GM19463 (cell line): ENCODE measurements at regions not wholly inside any gene's neighbourhood (a gene's known extent, or its start where the extent isn't known, plus 50 kb on each side); places are given as distances from the start of the nearest gene placed in this dataset.
"Not testable (repeated sequence)": the region's sequence is repeated elsewhere in the genome, so short reads cannot be mapped to it uniquely, and the experiment has no call there.

Source experiments
- ATAC-seq: cut with Tn5 transposase; IDR thresholded peaks from one replicate; pipeline ENCODE4 v1.9.1; 2021; ENCODE audit warnings: mild to moderate bottlenecking, moderate library complexity; ENCODE audit not compliant: unreplicated experiment

DNA sequence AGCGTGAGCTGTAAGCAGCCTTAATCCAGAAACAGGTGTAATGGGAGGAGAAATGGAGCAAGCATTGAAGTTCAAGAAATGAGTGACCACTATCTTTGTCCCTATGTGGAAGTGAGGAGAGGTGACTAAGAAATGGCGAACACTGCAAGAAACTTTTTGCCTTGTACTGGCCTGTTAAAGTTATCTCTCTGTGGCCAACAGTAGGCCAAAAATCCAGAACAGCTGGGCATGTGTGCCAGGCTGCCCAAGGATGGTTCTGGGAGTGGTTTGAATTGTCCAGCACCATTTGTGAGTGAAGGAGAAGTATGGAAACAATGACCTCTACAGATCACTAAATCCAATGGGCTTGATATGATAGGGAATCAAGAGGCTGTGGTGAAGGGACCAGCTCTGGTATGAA lies 83.3 kb upstream of the FRMD6 start:
- ATAC-seq: no peak

DNA sequence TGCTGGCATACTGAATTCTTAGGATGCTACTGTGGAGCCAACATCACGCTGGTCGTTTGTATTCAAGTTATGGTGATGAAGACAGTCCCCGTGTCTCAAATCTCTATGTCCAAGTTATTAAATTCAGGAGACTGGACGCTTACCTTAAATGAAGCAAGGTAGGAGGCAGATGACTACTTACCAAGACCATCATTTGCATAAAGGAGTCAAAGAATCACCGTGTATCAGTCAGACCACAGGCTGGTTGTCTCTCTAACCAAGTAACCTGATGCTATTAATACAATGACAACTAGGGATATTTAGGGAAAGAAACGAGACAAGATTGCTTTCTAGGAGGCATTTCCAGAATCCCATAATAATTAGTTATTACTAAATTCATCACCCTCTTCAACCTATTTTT lies 78.1 kb upstream of the FRMD6 start:
- ATAC-seq: no peak

DNA sequence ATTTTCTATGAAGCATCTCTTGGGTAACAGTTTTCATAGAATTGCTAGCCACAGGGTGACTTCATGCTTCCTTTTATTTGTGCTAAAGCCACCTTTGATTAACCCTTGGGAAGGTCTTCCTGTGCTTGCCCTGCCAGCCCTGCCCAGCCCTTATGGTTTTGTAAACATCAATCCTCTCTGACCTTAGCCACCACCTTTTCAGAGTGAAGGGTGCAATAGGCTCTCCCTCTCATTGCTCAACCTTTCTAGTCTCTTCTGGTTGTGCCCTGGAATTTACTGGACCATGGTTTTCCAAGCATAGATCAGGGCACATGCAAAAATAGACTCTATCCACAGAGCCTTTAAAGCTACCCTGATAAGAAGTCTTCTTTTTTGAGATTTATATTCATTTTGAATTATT lies 77.7 kb upstream of the FRMD6 start:
- no peak for ATAC-seq

DNA sequence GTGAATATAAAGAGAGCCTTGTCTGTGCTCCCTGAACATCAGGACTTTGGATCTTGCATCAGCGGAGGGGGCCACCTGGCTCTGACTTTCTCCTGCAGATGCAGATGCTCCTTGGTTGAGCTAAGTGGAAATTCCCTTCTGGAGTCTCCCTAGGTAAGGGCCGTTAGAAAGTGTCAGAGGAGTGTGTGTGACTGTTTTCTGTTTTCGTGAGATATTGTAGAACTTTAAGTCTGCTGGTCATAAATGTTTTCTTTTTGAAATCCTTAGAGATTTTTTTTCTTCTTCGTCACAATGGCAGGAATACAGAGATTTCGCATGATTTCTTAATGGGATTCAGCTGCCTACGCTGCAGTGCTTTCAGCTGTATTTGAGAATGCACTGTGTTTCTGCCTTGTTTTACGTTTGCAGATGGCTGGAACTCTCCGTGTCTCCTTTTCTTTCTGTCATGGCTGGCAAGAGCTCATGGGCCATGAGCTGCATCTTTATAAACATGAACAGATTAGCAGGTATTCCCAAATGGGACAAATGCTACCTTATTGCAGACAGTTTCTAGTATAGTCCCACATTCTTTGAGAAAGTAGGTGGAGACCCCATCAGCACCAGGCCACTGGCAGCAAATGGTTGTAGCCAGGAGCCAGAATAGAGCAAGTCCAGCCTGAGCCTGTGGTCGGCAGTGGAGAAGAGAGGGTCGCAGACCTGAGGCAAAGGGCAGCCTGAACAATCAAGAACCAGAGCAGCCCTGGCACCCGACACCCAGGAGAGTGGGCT lies 76.2 kb upstream of the FRMD6 start:
- no peak for ATAC-seq

DNA sequence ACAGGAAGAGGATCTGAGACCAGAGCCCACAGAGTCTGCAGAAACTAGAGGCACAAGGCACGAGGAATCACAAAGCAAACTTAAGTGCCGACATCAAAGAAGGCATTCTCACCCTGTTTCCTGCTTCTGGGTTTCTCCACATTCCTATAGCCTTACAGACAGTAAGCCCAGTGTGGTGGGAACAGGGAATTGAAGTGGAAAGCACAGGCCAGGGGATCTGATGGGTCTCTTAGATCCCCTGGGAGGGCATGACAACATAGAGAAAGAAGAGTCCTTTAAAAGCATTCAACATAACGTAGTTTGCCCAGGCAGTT lies 75.6 kb upstream of the FRMD6 start:
- no peak for ATAC-seq

DNA sequence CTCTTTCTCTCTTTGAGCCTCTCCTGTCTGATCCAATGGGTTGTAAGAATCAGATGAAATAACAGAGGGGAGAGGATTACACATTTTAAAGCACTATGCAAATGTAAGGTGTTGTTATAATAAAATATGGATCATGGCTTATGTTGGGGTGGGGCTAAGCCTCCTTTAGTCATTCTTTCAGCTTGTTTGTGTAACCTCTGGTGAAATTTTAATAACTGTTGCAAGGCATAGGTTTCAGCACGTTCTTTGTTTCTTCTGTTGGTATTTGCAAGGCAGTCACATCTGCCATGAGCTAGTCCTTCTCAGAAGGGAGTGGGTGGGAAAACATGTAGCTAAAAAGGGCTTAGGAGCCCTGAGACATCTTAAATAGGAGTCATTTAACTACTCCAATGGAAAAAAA lies 74.8 kb upstream of the FRMD6 start:
- no peak for ATAC-seq

DNA sequence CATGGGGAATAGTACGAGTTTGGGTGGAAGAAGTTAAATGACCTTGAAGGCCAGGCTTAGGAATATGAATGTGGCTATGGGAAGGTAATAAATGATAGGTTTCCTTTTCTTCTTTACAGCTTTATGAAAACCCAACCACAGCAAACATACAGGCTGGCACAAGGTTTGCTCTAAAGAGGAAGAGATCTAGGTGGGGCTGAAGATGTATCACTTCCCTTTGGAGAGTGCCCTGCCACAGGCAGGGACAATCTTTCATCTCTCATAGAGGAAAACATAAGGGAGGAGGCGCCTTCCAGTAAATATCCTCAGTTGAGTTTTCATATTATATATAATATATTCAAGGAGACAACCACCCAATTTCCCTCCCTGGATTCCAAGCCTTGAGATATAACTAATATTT lies 72.9 kb upstream of the FRMD6 start:
- ATAC-seq: no peak

DNA sequence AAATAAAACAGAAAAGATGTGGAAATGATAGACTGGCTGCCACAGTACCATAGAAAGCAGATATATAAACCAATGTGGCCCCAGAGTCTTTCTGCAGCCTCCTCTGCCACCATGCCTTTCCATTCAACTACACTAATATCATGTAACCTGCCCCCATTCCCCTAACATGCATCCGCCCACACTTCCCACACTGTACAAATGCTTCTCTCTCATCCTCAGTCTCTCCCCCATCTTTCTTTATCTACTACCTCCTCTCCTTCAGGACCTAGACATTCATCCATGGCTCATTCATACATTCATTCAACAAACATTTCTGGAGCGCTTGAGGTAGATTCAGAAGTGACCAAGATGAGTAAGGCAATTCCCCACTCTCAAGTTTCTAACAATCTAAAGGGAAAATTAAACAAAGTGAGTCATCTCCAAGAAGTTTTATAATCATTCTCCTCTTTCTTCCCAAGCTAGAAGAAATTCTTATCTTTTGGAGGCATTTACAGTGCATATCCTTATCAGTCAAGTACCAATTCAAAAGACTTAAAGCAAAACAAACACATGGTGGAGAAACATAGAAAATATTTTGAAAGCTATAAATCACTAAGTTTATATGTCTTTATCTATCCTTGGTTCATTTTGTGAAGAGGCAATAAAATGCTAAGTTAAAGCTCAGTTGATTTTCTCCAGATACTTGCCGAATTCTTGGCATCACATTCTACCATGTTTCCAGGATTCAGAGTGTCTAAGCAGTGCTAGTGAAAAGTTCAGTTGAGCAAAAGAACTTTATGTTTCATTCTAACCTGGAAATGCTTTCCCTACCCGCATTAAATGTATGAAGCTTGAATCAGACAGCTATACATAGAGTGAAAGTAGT lies 70.5 kb upstream of the FRMD6 start:
- no peak for ATAC-seq

DNA sequence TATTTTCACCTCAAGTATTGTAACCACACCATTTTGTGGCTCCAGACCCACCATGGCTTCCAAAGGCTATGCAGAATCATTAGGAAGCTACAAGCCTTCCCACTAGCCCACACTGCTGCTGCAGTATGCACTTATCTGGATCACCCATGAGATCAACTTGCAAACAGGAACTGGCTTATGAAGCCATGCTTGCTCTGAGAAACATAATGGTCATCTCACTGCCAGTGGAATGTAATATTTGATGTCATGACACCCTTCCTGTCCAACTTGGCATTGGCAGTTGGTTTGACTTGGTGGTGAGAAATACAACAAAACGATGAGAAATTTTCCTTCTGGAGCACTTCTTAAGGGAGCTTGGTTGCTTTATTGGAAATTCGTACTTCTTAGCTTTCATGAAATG lies 69.3 kb upstream of the FRMD6 start:
- ATAC-seq: no peak

DNA sequence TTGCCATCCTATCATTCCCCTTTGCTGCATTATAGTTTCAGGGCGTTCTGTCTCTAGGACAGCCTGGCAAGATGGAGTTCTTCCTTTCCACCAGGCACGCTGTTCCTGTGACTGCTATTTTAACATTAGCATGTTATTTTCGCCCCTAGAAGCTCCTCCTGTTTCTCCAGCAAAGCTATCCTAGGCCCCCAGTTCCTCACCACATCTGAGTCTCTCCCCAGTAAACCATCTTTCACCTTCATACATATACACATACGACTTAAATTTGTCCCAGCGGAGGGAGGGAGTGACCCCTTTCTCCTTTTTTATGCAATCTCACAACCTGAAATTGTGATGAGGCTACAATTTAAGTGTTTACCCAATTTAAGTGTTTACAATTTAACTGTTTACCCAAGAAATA lies 66.7 kb upstream of the FRMD6 start:
- ATAC-seq: no peak

DNA sequence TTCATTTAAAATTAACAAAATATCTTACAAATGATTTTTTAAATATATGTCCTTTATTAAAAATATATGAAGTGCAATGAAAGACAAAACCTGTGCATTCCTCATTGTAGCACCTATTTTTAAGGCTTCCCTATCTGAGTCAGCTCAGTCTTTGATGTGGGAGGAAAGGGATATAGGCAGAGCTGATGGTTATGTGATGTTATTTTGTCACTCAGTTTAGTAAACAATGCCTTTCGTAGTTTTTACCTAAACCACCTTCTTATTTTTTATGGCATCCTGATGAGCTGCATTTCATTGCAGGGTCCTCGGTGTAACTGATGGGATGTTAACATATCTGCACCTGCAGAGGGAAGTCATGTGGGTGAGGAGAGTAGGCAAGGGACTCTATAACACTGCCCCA lies 58.9 kb upstream of the FRMD6 start:
- no peak for ATAC-seq

DNA sequence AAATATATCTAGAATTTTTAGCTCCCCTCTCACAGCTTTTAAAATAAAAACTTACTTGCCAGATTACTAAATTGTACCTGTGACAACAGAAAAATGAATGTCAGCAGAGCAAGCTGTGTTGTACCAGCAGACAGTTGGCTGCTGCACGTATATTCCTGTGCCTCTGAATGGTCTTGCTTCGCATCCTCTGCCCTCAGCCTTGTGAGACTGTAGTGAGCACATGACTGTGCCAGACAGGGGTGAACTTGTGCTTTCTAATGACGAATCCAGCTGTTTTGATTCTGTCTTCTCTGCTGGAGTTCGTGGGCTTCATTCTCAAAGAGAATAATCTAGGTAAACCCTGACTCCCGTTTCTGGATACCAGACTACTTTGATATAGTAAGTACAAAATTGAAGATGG lies 58.3 kb upstream of the FRMD6 start:
- ATAC-seq: no peak

DNA sequence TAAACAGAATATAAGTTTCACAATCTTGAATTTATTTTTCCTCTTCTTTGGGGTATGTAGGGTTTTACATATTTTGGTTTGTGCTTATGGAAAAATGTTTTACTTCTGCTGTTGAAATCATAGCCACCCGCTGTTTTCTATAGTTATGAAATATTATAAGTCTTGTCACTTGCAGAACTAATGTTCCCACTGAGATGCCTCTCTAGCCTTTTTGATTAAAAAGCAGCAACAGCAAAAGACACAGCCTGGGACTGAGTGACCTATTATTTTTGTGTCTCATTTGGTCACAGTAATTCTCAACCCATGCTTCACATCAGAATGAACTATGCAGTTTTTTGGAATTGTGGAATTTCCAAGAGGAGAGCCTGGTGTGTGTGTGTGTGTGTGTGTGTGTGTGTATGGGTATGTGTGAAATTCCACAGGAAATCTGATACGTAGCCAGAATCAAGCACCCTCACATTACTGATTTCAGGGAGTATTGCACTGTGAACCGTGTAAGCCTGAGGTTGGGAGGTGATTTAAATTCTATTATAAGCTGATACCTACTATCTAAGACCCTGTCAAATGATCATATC lies 55.7 kb upstream of the FRMD6 start:
- ATAC-seq: no peak

DNA sequence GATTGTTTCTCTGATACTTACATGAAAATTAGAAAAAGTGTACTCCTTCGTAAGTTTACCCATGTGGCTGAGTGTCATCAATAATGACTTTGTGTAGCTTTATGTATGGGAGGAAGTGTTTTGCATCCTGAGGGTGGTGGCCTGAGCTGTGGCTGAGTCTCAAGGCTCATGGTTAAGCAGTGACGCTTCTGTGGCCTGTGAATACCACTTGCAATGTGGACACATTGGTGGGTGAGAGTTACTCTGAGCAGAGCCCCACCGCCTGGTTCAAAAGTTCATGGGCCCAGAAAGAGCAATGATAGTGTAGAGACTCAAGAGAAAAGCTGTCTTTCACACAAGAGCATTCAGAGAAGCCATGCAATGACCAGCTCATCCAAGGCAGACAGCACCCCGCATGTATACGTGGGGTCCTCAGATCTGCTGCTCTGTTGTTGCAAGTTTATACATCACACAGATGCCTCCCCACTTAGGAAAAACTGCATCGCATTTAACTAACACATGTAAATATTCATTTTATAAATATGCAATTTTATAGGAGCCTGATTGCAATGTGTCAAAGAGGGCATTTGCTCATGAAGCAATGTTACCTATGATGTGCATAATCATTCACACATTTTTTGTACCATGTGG lies 55.1 kb upstream of the FRMD6 start:
- no peak for ATAC-seq

DNA sequence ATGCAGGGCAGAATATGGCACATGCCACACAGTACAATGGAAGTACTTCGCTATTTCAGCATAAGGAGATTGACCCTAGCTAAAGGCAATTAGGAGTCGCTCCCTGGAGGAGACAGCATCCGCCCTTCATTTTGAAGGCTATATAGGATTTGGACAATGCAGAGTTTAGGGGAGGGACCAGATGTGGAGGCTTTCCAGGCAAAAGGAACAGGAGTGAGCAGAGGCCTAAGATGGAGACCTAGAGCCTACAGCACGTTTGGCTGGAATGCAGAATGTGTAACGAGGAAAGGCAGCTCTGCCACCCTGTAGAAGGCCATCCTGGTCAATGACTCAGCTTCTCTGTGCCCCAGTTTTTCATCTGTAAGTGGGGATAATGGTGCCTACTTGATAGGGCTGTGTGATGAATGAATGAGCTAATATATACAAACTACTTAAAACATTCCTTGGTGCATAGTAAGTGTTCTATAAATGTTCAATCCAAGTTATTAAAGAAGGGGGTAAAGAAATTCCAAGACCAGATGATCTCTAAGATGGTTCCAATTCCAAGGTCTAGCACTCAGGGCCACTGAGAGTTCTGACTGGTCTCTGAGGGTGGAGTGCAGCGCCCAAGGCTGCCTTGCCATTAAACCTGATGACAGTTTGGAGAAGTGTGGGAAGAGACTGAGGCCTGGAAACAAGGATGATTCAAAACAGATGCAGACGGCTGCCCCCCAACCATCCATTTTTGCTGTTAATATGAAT lies 54.3 kb upstream of the FRMD6 start:
- ATAC-seq: no peak

DNA sequence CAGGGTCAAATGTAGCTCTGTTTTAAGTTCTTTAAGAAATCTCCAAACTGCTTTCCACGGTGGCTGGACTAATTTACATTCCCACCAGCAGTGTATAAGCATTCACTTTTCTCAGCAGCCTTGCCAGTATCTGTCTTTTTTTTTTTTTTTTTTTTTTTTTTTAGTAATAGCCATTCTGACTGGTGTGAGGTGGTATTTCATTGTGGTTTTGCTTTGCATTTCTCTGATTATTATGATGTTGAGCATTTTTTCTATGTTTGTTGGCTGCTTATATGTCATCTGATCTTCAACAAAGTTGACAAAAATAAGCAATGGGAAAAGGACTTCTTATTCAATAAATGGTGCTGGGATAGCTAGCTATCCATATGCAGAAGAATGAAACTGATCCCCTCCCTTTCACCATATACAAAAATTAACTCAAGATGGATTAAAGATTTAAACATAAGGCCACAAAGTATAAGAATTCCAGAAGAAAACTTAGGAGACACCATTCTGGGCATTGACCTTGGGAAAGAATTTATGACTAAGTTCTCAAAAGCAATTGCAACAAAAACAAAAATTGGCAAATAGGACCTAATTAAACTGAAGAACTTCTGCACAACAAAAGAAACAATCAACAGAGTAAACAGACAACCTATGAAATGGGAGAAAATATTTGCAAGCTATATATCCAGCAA lies 52.6 kb upstream of the FRMD6 start:
- not testable (repeated sequence) for ATAC-seq

DNA sequence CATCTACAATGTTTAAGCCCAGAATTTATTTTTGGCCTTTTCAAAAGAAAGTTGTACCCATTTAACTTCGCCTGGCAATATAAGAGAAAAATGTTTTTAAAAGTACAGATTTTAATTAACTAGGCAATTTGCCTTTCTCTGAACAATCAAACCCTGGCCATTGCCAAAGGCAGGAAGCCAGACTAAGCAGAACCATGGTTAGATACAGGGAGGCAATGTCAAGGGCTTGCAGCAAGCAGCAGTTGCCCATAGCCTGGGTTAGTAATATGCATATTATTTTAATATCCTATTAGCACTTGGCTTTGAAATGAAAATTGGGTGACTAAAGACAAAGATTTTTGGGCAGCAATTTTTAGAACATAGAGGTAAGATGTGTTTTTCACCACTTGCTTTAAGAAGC lies 51.1 kb upstream of the FRMD6 start:
- no peak for ATAC-seq
